ENCODE measurements at regions not wholly inside any gene's neighbourhood (a gene's known extent, or its start where the extent isn't known, plus 50 kb on each side); places are given as distances from the start of the nearest gene placed in this dataset.

DNA sequence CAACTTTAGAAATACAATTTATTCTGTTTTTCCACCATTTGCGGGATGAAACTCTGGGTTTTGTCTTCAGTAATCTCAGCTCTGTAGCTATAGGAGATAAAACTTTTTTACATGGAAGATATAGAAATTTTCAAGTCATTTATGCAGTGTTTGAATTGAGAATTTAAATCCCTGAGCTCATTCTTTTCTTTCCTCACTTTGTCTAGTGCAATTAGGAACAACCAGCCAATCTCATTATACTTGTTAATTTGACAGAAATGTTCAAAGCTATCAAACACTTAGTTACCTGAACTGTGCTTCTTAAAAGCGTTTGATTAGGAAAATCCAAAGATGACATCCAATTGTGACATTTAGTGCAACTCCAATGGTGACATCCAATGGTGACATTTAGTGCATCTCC, 1014.3 kb downstream of the SLITRK5 start:
- no peak overlapping the region for H3K4me3 ChIP-seq (ENCODE audit: low read depth, low read length)
- TF ChIP-seq ZNF239 (tag by site-specific recombination; IDR thresholded peaks at IDR 0.05) = no peak
- TF ChIP-seq ZNF76 (tag by site-specific recombination; IDR thresholded peaks at IDR 0.05; ENCODE audit: borderline replicate concordance, low read depth) = no peak
- TF ChIP-seq, protein P1, sequence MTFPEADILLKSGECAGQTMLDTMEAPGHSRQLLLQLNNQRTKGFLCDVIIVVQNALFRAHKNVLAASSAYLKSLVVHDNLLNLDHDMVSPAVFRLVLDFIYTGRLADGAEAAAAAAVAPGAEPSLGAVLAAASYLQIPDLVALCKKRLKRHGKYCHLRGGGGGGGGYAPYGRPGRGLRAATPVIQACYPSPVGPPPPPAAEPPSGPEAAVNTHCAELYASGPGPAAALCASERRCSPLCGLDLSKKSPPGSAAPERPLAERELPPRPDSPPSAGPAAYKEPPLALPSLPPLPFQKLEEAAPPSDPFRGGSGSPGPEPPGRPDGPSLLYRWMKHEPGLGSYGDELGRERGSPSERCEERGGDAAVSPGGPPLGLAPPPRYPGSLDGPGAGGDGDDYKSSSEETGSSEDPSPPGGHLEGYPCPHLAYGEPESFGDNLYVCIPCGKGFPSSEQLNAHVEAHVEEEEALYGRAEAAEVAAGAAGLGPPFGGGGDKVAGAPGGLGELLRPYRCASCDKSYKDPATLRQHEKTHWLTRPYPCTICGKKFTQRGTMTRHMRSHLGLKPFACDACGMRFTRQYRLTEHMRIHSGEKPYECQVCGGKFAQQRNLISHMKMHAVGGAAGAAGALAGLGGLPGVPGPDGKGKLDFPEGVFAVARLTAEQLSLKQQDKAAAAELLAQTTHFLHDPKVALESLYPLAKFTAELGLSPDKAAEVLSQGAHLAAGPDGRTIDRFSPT (tag by site-specific recombination; IDR thresholded peaks at IDR 0.05) = no peak
- TF ChIP-seq GLI4 (tag by site-specific recombination; IDR thresholded peaks at IDR 0.05) = no peak
- TF ChIP-seq HOXD13 (CRISPR knock-in tag; IDR thresholded peaks at IDR 0.05; ENCODE audit: borderline replicate concordance) = no peak
- TF ChIP-seq ZFP3 (tag by site-specific recombination; IDR thresholded peaks at IDR 0.05; ENCODE audit: low read depth) = no peak
- no peak for TF ChIP-seq ZNF23 (tag by site-specific recombination; IDR thresholded peaks at IDR 0.05; ENCODE audit: borderline replicate concordance)
- H3K36me3 ChIP-seq (ENCODE audit: control insufficient read depth in 2 of 2, insufficient read depth in 1 of 2, low read length in 2 of 2) = no peaks in the 10 kb centered on the region
- ChIA-PET POLR2A (no interaction called here), CTCF (interaction anchor here (0.7 kb wide), 1 partner anchor 238 kb away, joined by 3 read pairs; no protein-coding TSS in a partner anchor)
- H3K4me1 ChIP-seq (ENCODE audit: control insufficient read depth, insufficient read depth, low read length) = no peaks in the 10 kb centered on the region
- no peak overlapping the region for H3K27ac ChIP-seq (ENCODE audit: extremely low read depth, low read depth, low read length)
- no peaks in the 10 kb centered on the region for H3K9me3 ChIP-seq (ENCODE audit: control insufficient read depth, insufficient read depth, low read depth, low read length)

DNA sequence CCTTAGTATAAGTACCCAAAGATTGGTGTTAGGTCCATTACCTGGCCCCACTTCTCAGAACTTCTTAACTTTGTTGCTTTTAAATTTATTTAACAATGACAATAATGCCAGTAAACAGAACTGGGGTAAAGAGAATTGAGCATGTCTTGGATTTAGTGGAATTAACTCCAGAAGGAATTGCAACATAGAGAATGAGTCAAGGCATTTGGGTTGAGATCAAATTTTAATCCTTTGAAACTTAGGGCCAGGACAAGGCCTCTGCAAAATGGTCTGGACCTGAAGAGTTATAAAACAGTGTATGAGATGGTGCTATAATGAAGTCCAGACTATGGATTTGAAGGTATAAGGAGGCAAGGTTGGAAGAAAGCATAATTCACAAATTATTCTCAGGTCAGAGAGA, 1030.4 kb downstream of the SLITRK5 start:
- Histone ChIP-seq H3K9me3 (ENCODE audit: control insufficient read depth, insufficient read depth, low read depth, low read length) (no peaks in the 10 kb centered on the region), H3K4me3 (ENCODE audit: low read depth, low read length) (no peak overlapping the region), H3K36me3 (ENCODE audit: control insufficient read depth in 2 of 2, insufficient read depth in 1 of 2, low read length in 2 of 2) (no peaks in the 10 kb centered on the region), H3K4me1 (ENCODE audit: control insufficient read depth, insufficient read depth, low read length) (no peaks in the 10 kb centered on the region), H3K27ac (ENCODE audit: extremely low read depth, low read depth, low read length) (no peak overlapping the region)
- ChIA-PET POLR2A (no interaction called here), CTCF (no interaction called here)
- TF ChIP-seq, protein P2, sequence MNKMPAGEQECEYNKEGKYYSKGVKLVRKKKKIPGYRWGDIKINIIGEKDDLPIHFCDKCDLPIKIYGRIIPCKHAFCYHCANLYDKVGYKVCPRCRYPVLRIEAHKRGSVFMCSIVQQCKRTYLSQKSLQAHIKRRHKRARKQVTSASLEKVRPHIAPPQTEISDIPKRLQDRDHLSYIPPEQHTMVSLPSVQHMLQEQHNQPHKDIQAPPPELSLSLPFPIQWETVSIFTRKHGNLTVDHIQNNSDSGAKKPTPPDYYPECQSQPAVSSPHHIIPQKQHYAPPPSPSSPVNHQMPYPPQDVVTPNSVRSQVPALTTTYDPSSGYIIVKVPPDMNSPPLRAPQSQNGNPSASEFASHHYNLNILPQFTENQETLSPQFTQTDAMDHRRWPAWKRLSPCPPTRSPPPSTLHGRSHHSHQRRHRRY (tag by site-specific recombination; IDR thresholded peaks at IDR 0.05) = no peak

DNA sequence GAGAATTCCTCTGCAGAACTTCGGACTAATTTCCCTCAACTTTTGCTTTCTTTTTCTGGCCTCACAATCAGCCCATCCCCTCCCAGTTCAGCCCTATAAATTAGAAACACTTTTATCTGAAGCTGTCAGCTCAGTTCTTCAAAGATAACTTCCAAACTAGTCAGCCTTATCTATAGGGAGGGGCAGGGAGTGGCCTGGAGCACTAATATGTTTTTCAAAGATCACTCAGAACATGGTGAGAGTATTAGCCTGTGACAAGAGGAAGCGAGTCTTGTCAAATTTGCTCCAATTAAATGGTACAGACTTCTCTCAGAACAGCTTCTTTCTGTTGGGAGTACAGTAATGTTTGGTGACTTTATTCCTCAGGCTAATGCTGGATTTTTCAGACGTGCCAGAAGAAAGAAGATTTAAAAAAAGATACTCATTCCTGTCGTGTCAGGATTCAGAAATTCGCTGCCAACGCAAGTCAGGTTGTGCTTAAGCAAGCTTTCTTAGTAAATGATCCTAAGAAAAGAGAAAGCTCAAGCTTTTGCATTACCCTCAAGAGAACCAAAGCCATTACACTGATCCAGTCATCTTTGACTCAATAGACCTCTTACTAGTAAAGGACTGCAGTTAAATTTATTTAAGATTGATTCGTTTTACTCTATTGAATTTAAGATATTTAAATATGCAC, 1033.6 kb downstream of the SLITRK5 start:
- POLR2A ChIA-PET = no interaction called here
- Histone ChIP-seq H3K27ac (ENCODE audit: extremely low read depth, low read depth, low read length) (no peak overlapping the region), H3K36me3 (ENCODE audit: control insufficient read depth in 2 of 2, insufficient read depth in 1 of 2, low read length in 2 of 2) (no peaks in the 10 kb centered on the region), H3K4me3 (ENCODE audit: low read depth, low read length) (no peak overlapping the region), H3K9me3 (ENCODE audit: control insufficient read depth, insufficient read depth, low read depth, low read length) (no peaks in the 10 kb centered on the region), H3K4me1 (ENCODE audit: control insufficient read depth, insufficient read depth, low read length) (no peaks in the 10 kb centered on the region)
- peak; percentile 61; the same call in 1 of the 2 replicates for TF ChIP-seq TCF7L2 (IDR thresholded peaks at IDR 0.05; ENCODE audit: borderline replicate concordance, low read depth, low read length)
- no peak for TF ChIP-seq ZNF175 (tag by site-specific recombination; IDR thresholded peaks at IDR 0.05)
- CTCF ChIA-PET = no interaction called here

DNA sequence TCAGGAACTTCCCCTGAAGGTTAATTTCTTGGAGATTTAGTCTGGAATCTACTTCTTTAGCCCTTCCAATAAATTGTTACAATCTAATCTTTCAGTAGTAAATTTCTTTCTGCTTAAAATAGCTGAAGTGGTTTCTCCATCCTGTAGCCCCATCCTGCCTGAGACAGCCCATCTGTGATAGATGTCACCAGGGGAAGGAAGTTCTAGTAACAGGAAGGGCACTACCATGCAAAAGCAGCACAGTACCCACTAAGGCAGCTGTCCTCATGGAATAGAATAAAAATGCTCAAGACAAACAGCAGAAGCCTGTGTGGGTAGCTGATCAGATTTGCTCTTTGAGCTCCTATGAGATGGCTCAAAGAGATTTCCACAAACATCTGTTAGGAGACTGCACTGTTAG, 1036.5 kb downstream of the SLITRK5 start:
- no peaks in the 10 kb centered on the region for H3K9me3 ChIP-seq (ENCODE audit: control insufficient read depth, insufficient read depth, low read depth, low read length)
- H3K36me3 ChIP-seq (ENCODE audit: control insufficient read depth in 2 of 2, insufficient read depth in 1 of 2, low read length in 2 of 2) = no peaks in the 10 kb centered on the region
- TF ChIP-seq, protein P3, sequence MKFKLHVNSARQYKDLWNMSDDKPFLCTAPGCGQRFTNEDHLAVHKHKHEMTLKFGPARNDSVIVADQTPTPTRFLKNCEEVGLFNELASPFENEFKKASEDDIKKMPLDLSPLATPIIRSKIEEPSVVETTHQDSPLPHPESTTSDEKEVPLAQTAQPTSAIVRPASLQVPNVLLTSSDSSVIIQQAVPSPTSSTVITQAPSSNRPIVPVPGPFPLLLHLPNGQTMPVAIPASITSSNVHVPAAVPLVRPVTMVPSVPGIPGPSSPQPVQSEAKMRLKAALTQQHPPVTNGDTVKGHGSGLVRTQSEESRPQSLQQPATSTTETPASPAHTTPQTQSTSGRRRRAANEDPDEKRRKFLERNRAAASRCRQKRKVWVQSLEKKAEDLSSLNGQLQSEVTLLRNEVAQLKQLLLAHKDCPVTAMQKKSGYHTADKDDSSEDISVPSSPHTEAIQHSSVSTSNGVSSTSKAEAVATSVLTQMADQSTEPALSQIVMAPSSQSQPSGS (tag by site-specific recombination; IDR thresholded peaks at IDR 0.05; ENCODE audit: low read depth) = no peak
- no peak for TF ChIP-seq ZNF133 (tag by site-specific recombination; IDR thresholded peaks at IDR 0.05)
- TF ChIP-seq ZNF175 (tag by site-specific recombination; IDR thresholded peaks at IDR 0.05) = no peak
- TF ChIP-seq ZNF792 (tag by site-specific recombination; IDR thresholded peaks at IDR 0.05) = no peak
- no peak for TF ChIP-seq SP7 (tag by site-specific recombination; IDR thresholded peaks at IDR 0.05)
- no peak for TF ChIP-seq ZNF529 (tag by site-specific recombination; IDR thresholded peaks at IDR 0.05; ENCODE audit: insufficient replicate concordance)
- TF ChIP-seq ZNF629 (tag by site-specific recombination; IDR thresholded peaks at IDR 0.05) = no peak
- no peak for TF ChIP-seq ZNF223 (tag by site-specific recombination; IDR thresholded peaks at IDR 0.05)
- TF ChIP-seq ZNF132 (tag by site-specific recombination; IDR thresholded peaks at IDR 0.05; ENCODE audit: borderline replicate concordance) = no peak
- TF ChIP-seq ZEB2 (tag by site-specific recombination; IDR thresholded peaks at IDR 0.05) = no peak
- TF ChIP-seq ZNF549 (tag by site-specific recombination; IDR thresholded peaks at IDR 0.05) = no peak
- no peak for TF ChIP-seq RBAK (tag by site-specific recombination; IDR thresholded peaks at IDR 0.05)
- TF ChIP-seq ZNF140 (tag by site-specific recombination; IDR thresholded peaks at IDR 0.05) = no peak
- TF ChIP-seq ZNF776 (tag by site-specific recombination; IDR thresholded peaks at IDR 0.05; ENCODE audit: borderline replicate concordance) = no peak
- H3K4me3 ChIP-seq (ENCODE audit: low read depth, low read length) = no peak overlapping the region
- POLR2A ChIA-PET = no interaction called here
- no peaks in the 10 kb centered on the region for H3K4me1 ChIP-seq (ENCODE audit: control insufficient read depth, insufficient read depth, low read length)
- CTCF ChIA-PET = no interaction called here
- no peak overlapping the region for H3K27ac ChIP-seq (ENCODE audit: extremely low read depth, low read depth, low read length)

Data from HEK293 (cell line).